HepG2 (cell line): ENCODE measurements at regions not wholly inside any gene's neighbourhood (a gene's known extent, or its start where the extent isn't known, plus 50 kb on each side); places are given as distances from the start of the nearest gene placed in this dataset.

ENCODE experiments used
- BRF2 ChIP-seq: sonication (generic); formaldehyde crosslinking; IDR thresholded peaks from 2 replicates; pipeline ENCODE4 v1.8.1; 2022; ENCODE audit warnings: mild to moderate bottlenecking, missing genetic modification reagents
- EP300 ChIP-seq, 3 experiments: sonication (generic) in 1 of 3; formaldehyde crosslinking in 1 of 3; IDR thresholded peaks; 2 replicates each; pipeline versions ENCODE4 v1.5.1 to v1.6.1; 2011 to 2020; ENCODE audit warnings: low read depth in 2 of 3, low read length in 2 of 3, borderline replicate concordance in 1 of 3, improper control_type of control experiment in 1 of 3, mild to moderate bottlenecking in 1 of 3, missing genetic modification reagents in 1 of 3, moderate library complexity in 1 of 3
- ESRRA ChIP-seq: sonication (generic); formaldehyde crosslinking; IDR thresholded peaks from 2 replicates; pipeline ENCODE4 v1.5.1; 2020; ENCODE audit warnings: mild to moderate bottlenecking, low read depth, missing genetic modification reagents
- JUND ChIP-seq: sonication (generic); formaldehyde crosslinking; IDR thresholded peaks from 2 replicates; pipeline ENCODE4 v1.8.0; 2022; ENCODE audit warnings: mild to moderate bottlenecking, missing genetic modification reagents
- MEF2D ChIP-seq: sonication (generic); formaldehyde crosslinking; IDR thresholded peaks from 2 replicates; pipeline ENCODE4 v1.5.1; 2020; ENCODE audit warnings: mild to moderate bottlenecking, missing genetic modification reagents
- PAX8 ChIP-seq: sonication (generic); formaldehyde crosslinking; IDR thresholded peaks from 2 replicates; pipeline ENCODE4 v1.8.0; 2022; ENCODE audit warnings: mild to moderate bottlenecking, missing genetic modification reagents, borderline replicate concordance
- THRA ChIP-seq: sonication (generic); formaldehyde crosslinking; IDR thresholded peaks from 2 replicates; pipeline ENCODE4 v1.4.0; 2020; ENCODE audit warnings: missing genetic modification reagents, borderline replicate concordance
- XRCC5 ChIP-seq: fragments of 200-400 bp; formaldehyde crosslinking; optimal IDR thresholded peaks from 2 replicates; pipeline ENCODE3; 2017; ENCODE audit warnings: mild to moderate bottlenecking, low read length
- ZNF292 ChIP-seq: sonication (generic); formaldehyde crosslinking; IDR thresholded peaks from 2 replicates; pipeline ENCODE4 v1.8.1; 2022; ENCODE audit warnings: mild to moderate bottlenecking, low read depth, missing genetic modification reagents, borderline replicate concordance
- ZNF552 ChIP-seq: sonication (generic); formaldehyde crosslinking; IDR thresholded peaks from 2 replicates; pipeline ENCODE4 v1.9.0; 2022; ENCODE audit warnings: missing genetic modification reagents, mild to moderate bottlenecking, borderline replicate concordance
- TF ChIP-seq, protein P1 (sequence below): sonication (generic); formaldehyde crosslinking; IDR thresholded peaks from 2 replicates; pipeline ENCODE4 v1.5.0; 2020; ENCODE audit warnings: missing genetic modification reagents, mild to moderate bottlenecking, borderline replicate concordance
- TF ChIP-seq, protein P2 (sequence below): sonication (generic); formaldehyde crosslinking; IDR thresholded peaks from 2 replicates; pipeline ENCODE4 v1.5.0; 2020; ENCODE audit warnings: mild to moderate bottlenecking, missing genetic modification reagents, moderate library complexity
- TF ChIP-seq, protein P3 (sequence below): IDR thresholded peaks from 2 replicates; pipeline ENCODE4 v1.6.1; 2012; ENCODE audit warnings: inconsistent platforms

DNA sequence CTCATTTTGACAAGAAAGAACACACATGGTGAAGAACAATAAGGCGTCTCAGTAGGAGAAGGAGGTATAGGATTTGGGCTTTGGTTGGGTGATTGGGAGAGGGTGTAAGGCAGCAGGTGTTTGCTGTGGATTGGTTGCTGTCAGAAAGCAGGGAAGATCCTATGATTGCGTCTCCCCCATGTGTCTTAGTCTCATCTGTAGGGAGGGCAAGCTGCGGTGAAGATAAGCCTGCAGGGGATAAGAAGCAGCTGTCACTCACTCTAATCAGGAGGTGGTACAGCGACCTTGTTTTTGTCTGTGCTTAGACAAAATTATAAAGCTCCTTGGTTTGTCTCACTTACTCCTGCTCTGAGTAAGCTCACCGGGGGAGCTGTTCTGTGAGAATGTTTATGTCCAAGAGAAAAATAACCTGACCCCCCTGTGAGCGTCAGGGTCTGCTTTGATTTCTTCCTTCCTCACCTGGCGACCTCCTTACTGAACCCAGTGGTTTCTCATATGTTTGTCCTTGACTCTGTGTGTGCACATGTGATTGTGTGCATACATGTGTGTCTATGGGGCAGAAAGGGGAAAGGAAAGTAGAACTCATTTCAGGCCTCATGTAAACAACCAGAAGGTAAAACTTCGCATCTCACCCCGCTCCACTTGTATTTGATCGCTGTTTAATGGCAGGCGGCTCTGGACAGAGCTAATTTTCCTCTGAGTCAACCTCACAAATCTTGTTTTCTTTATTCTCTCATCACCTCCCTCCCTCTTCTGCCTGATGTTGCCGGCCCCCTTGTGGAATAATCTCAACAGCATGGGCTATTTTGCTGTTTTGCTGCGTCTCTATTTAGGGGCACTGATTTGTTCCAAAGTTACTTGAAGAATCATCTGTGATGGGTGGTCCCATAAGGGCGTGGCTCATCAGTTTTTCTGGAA lies 105.6 kb downstream of the TENT4A start:
- TF ChIP-seq, protein P1, sequence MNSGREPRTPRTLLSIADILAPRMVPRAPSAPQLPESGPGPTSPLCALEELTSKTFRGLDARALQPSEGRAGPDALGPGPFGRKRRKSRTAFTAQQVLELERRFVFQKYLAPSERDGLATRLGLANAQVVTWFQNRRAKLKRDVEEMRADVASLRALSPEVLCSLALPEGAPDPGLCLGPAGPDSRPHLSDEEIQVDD (CRISPR knock-in tag) = no peak
- TF ChIP-seq, protein P2, sequence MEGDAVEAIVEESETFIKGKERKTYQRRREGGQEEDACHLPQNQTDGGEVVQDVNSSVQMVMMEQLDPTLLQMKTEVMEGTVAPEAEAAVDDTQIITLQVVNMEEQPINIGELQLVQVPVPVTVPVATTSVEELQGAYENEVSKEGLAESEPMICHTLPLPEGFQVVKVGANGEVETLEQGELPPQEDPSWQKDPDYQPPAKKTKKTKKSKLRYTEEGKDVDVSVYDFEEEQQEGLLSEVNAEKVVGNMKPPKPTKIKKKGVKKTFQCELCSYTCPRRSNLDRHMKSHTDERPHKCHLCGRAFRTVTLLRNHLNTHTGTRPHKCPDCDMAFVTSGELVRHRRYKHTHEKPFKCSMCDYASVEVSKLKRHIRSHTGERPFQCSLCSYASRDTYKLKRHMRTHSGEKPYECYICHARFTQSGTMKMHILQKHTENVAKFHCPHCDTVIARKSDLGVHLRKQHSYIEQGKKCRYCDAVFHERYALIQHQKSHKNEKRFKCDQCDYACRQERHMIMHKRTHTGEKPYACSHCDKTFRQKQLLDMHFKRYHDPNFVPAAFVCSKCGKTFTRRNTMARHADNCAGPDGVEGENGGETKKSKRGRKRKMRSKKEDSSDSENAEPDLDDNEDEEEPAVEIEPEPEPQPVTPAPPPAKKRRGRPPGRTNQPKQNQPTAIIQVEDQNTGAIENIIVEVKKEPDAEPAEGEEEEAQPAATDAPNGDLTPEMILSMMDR (CRISPR knock-in tag) = no peak
- TF ChIP-seq ZNF552 (CRISPR knock-in tag) (no peak), PAX8 (CRISPR knock-in tag) (no peak), XRCC5 (no peak), JUND (no peak), ZNF292 (CRISPR knock-in tag) (no peak), EP300 (IDR thresholded peaks at IDR 0.05; ENCODE audit: low read depth in 2 of 2, low read length in 2 of 2) (no peak), EP300 (CRISPR knock-in tag; IDR thresholded peaks at IDR 0.05; ENCODE audit: borderline replicate concordance) (no peak), MEF2D (no peak), BRF2 (CRISPR knock-in tag) (no peak), THRA (CRISPR knock-in tag) (no peak), ESRRA (CRISPR knock-in tag) (no peak)
- TF ChIP-seq, protein P3, sequence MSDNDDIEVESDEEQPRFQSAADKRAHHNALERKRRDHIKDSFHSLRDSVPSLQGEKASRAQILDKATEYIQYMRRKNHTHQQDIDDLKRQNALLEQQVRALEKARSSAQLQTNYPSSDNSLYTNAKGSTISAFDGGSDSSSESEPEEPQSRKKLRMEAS = no peak
